ENCODE measurements at regions not wholly inside any gene's neighbourhood (a gene's known extent, or its start where the extent isn't known, plus 50 kb on each side); places are given as distances from the start of the nearest gene placed in this dataset.
"Not testable (repeated sequence)": the region's sequence is repeated elsewhere in the genome, so short reads cannot be mapped to it uniquely, and the experiment has no call there.

- Histone ChIP-seq H3K4me1 (ENCODE audit: control insufficient read depth, insufficient read depth, low read length) (peaks cover 8% of the 10 kb centered on the region), H3K27me3 (ENCODE audit: control insufficient read depth, insufficient read depth, low read length) (peaks cover 16% of the 10 kb centered on the region), H3K27ac (ENCODE audit: low read length) (no peak overlapping the region), H3K4me3 (ENCODE audit: low read length) (no peak overlapping the region), H3K9me3 (ENCODE audit: control insufficient read depth, low read depth, low read length) (no peaks in the 10 kb centered on the region), H3K36me3 (ENCODE audit: control insufficient read depth, insufficient read depth, low read length) (no peaks in the 10 kb centered on the region)
- DNase-seq: no peak
- 83% methylated on average over 1 of the region's 15 CpGs for WGBS (ENCODE audit: insufficient coverage, low lambda C conversion rate)
These were observed 548.7 kb upstream of the CADM1 start for GRCh38 chr11:116052603-116053547.

DNA sequence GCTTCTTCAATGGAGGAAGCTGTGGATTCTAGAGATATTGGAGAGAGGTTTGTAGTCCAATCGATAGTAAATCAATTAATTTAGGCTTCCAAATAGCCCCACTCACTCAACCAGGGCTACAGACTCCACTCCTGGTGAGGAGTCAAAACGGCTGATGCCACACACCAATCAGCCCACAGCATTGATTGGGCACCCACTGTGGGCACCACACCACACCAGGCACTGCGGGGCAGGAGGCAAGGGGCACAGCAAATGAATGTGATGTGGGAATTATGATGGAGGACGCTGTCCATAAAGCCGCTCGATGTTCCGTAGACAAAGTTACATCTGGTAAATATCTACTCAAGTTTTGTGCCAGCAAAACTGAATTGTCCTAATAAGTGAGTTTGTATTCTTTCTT is 547.3 kb upstream of the CADM1 start:
- peaks cover 13% of the 10 kb centered on the region for H3K27me3 ChIP-seq (ENCODE audit: control insufficient read depth, insufficient read depth, low read length)
- H3K4me1 ChIP-seq (ENCODE audit: control insufficient read depth, insufficient read depth, low read length): peaks cover 8% of the 10 kb centered on the region
- no peaks in the 10 kb centered on the region for H3K36me3 ChIP-seq (ENCODE audit: control insufficient read depth, insufficient read depth, low read length)
- WGBS (ENCODE audit: insufficient coverage, low lambda C conversion rate): no CpG with 5 or more reads among the region's 7 CpGs
- no peak overlapping the region for H3K4me3 ChIP-seq (ENCODE audit: low read length)
- no peak overlapping the region for H3K27ac ChIP-seq (ENCODE audit: low read length)
- DNase-seq: no peak
- no peaks in the 10 kb centered on the region for H3K9me3 ChIP-seq (ENCODE audit: control insufficient read depth, low read depth, low read length)

DNA sequence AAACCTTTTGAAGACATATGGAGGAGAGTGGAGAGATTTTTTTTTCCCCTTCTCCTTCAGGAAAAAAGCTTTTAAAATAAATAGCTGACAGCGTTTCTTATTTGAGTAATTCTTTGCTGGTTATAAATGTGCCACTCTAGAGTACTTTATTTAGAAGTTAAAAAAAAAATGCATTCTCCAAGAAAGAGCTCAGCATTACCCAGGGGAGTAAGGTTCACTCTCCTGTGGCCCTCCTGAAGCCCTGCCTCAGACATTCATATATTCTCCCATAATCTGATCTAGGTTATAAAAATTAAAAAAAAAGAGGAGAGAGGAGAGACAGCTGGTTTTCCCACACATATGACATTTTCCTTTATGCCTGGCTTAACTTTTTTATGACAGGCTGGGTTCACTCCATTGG is 545.2 kb upstream of the CADM1 start:
- Histone ChIP-seq H3K4me3 (ENCODE audit: low read length) (no peak overlapping the region), H3K4me1 (ENCODE audit: control insufficient read depth, insufficient read depth, low read length) (peaks cover 8% of the 10 kb centered on the region), H3K27ac (ENCODE audit: low read length) (no peak overlapping the region), H3K9me3 (ENCODE audit: control insufficient read depth, low read depth, low read length) (no peaks in the 10 kb centered on the region), H3K36me3 (ENCODE audit: control insufficient read depth, insufficient read depth, low read length) (no peaks in the 10 kb centered on the region), H3K27me3 (ENCODE audit: control insufficient read depth, insufficient read depth, low read length) (peaks cover 17% of the 10 kb centered on the region)
- DNase-seq: peak in 1 of 2 donors; percentile 38
- WGBS (ENCODE audit: insufficient coverage, low lambda C conversion rate): no CpG with 5 or more reads among the region's 1 CpG

DNA sequence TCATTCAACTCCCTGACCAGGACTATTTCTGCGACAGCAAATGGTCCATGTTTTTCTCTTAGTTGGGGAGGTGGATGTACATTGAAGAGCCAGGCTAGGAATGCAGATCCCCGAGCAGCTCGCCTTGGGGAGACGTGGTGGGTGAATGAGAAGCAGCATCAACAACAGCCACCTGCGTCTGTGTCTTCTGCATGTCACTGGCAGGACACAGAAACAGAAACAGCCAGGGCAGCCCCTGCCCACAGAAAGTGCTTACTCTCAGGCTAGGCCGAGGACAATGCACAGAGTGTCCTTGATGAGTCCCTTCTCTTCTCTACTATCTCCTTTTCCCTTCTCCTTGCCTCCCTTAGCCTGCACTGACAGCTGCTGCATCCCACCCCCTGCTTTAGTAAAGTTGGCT is 541.9 kb upstream of the CADM1 start:
- H3K4me1 ChIP-seq (ENCODE audit: control insufficient read depth, insufficient read depth, low read length): peaks cover 8% of the 10 kb centered on the region
- no peaks in the 10 kb centered on the region for H3K36me3 ChIP-seq (ENCODE audit: control insufficient read depth, insufficient read depth, low read length)
- no peak for DNase-seq
- no peak overlapping the region for H3K4me3 ChIP-seq (ENCODE audit: low read length)
- no peak overlapping the region for H3K27ac ChIP-seq (ENCODE audit: low read length)
- no CpG with 5 or more reads among the region's 6 CpGs for WGBS (ENCODE audit: insufficient coverage, low lambda C conversion rate)
- no peaks in the 10 kb centered on the region for H3K9me3 ChIP-seq (ENCODE audit: control insufficient read depth, low read depth, low read length)
- H3K27me3 ChIP-seq (ENCODE audit: control insufficient read depth, insufficient read depth, low read length): peaks cover 6% of the 10 kb centered on the region

- no peak overlapping the region for H3K4me3 ChIP-seq (ENCODE audit: low read length)
- H3K27me3 ChIP-seq (ENCODE audit: control insufficient read depth, insufficient read depth, low read length): peaks cover 6% of the 10 kb centered on the region
- no peaks in the 10 kb centered on the region for H3K9me3 ChIP-seq (ENCODE audit: control insufficient read depth, low read depth, low read length)
- H3K27ac ChIP-seq (ENCODE audit: low read length): no peak overlapping the region
- no peak for DNase-seq
- WGBS (ENCODE audit: insufficient coverage, low lambda C conversion rate): no CpG with 5 or more reads among the region's 10 CpGs
- H3K36me3 ChIP-seq (ENCODE audit: control insufficient read depth, insufficient read depth, low read length): no peaks in the 10 kb centered on the region
- peaks cover 5% of the 10 kb centered on the region for H3K4me1 ChIP-seq (ENCODE audit: control insufficient read depth, insufficient read depth, low read length)
These were observed 540.7 kb upstream of the CADM1 start for GRCh38 chr11:116044941-116045340.

DNA sequence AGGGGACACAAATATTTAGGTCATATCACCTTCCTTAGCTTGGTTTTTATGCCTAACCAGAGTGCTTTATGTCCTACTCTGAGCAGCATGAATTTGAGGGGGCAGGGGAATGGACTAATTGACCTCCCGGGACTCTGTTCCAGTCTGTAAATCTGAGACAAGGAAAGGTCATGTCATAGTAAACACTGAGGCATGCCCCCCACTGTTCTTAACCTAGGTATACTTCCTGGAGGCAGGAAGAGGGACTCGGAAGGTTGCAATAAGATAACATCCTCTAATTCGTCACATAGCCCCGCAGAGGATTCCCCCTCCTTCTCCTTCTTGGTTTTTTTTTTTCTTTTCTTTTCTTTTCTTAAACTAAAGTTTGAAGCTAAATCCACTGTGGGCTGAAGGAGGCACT is 540.3 kb upstream of the CADM1 start:
- H3K36me3 ChIP-seq (ENCODE audit: control insufficient read depth, insufficient read depth, low read length): no peaks in the 10 kb centered on the region
- 0% methylated on average over 1 of the region's 4 CpGs for WGBS (ENCODE audit: insufficient coverage, low lambda C conversion rate)
- peaks cover 6% of the 10 kb centered on the region for H3K27me3 ChIP-seq (ENCODE audit: control insufficient read depth, insufficient read depth, low read length)
- H3K27ac ChIP-seq (ENCODE audit: low read length): no peak overlapping the region
- DNase-seq: no peak
- H3K9me3 ChIP-seq (ENCODE audit: control insufficient read depth, low read depth, low read length): no peaks in the 10 kb centered on the region
- H3K4me1 ChIP-seq (ENCODE audit: control insufficient read depth, insufficient read depth, low read length): peaks cover 4% of the 10 kb centered on the region
- no peak overlapping the region for H3K4me3 ChIP-seq (ENCODE audit: low read length)

GRCh38 chr11:116043857-116044256 is 539.6 kb upstream of the CADM1 start:
- Histone ChIP-seq H3K27me3 (ENCODE audit: control insufficient read depth, insufficient read depth, low read length) (peaks cover 6% of the 10 kb centered on the region), H3K4me3 (ENCODE audit: low read length) (no peak overlapping the region), H3K36me3 (ENCODE audit: control insufficient read depth, insufficient read depth, low read length) (no peaks in the 10 kb centered on the region), H3K4me1 (ENCODE audit: control insufficient read depth, insufficient read depth, low read length) (peaks cover under 1% of the 10 kb centered on the region), H3K27ac (ENCODE audit: low read length) (no peak overlapping the region), H3K9me3 (ENCODE audit: control insufficient read depth, low read depth, low read length) (no peaks in the 10 kb centered on the region)
- 100% methylated on average over 1 of the region's 2 CpGs for WGBS (ENCODE audit: insufficient coverage, low lambda C conversion rate)
- DNase-seq: no peak

GRCh38 chr11:116043059-116043458 is 538.8 kb upstream of the CADM1 start:
- not testable (repeated sequence) for H3K4me3 ChIP-seq (ENCODE audit: low read length); H3K9me3 ChIP-seq (ENCODE audit: control insufficient read depth, low read depth, low read length); DNase-seq; H3K27me3 ChIP-seq (ENCODE audit: control insufficient read depth, insufficient read depth, low read length); H3K4me1 ChIP-seq (ENCODE audit: control insufficient read depth, insufficient read depth, low read length); H3K36me3 ChIP-seq (ENCODE audit: control insufficient read depth, insufficient read depth, low read length); H3K27ac ChIP-seq (ENCODE audit: low read length)
- no CpG with 5 or more reads among the region's 6 CpGs for WGBS (ENCODE audit: insufficient coverage, low lambda C conversion rate)

- Histone ChIP-seq H3K27ac (ENCODE audit: low read length) (no peak overlapping the region), H3K4me1 (ENCODE audit: control insufficient read depth, insufficient read depth, low read length) (no peaks in the 10 kb centered on the region), H3K27me3 (ENCODE audit: control insufficient read depth, insufficient read depth, low read length) (peaks cover 6% of the 10 kb centered on the region), H3K36me3 (ENCODE audit: control insufficient read depth, insufficient read depth, low read length) (no peaks in the 10 kb centered on the region), H3K9me3 (ENCODE audit: control insufficient read depth, low read depth, low read length) (no peaks in the 10 kb centered on the region), H3K4me3 (ENCODE audit: low read length) (no peak overlapping the region)
- no CpG with 5 or more reads among the region's 4 CpGs for WGBS (ENCODE audit: insufficient coverage, low lambda C conversion rate)
- DNase-seq: no peak
These were observed 537.9 kb upstream of the CADM1 start for GRCh38 chr11:116042146-116042545.

DNA sequence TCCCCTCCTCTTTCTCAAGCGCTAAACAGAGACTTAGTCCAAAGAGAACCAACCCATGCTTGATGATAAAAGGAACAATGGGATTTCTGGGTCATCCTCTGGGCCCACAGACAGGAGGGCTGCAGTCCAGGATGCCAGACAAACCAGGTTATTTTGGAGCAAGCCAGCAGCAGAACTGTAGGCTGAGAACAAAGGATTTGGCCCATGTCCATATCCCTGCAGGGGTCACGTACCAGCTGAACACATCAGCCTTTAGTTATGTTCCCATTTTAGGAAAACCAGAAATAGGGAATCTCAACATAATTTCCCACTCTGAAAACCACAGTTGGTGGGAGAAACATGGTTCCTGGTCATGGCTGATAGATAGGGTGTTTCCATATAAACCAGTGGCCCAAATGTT is 533.6 kb upstream of the CADM1 start:
- no peak for DNase-seq
- Histone ChIP-seq H3K4me1 (ENCODE audit: control insufficient read depth, insufficient read depth, low read length) (no peaks in the 10 kb centered on the region), H3K9me3 (ENCODE audit: control insufficient read depth, low read depth, low read length) (no peaks in the 10 kb centered on the region), H3K36me3 (ENCODE audit: control insufficient read depth, insufficient read depth, low read length) (no peaks in the 10 kb centered on the region), H3K27me3 (ENCODE audit: control insufficient read depth, insufficient read depth, low read length) (peaks cover 3% of the 10 kb centered on the region), H3K27ac (ENCODE audit: low read length) (no peak overlapping the region), H3K4me3 (ENCODE audit: low read length) (no peak overlapping the region)
- WGBS (ENCODE audit: insufficient coverage, low lambda C conversion rate): no CpG with 5 or more reads among the region's 2 CpGs

GRCh38 chr11:116035977-116036376 is 531.8 kb upstream of the CADM1 start:
- Histone ChIP-seq H3K27me3 (ENCODE audit: control insufficient read depth, insufficient read depth, low read length) (peaks cover 3% of the 10 kb centered on the region), H3K9me3 (ENCODE audit: control insufficient read depth, low read depth, low read length) (no peaks in the 10 kb centered on the region)
- no peak for DNase-seq

More at GRCh38 chr11:116035977-116036376, 531.8 kb upstream of the CADM1 start:
- Histone ChIP-seq H3K4me1 (ENCODE audit: control insufficient read depth, insufficient read depth, low read length) (no peaks in the 10 kb centered on the region), H3K27ac (ENCODE audit: low read length) (no peak overlapping the region), H3K36me3 (ENCODE audit: control insufficient read depth, insufficient read depth, low read length) (no peaks in the 10 kb centered on the region), H3K4me3 (ENCODE audit: low read length) (no peak overlapping the region)
- WGBS (ENCODE audit: insufficient coverage, low lambda C conversion rate): no CpG with 5 or more reads among the region's 5 CpGs

Measured in large intestine (tissue), 3 donors.